ENCODE measurements at regions not wholly inside any gene's neighbourhood (a gene's known extent, or its start where the extent isn't known, plus 50 kb on each side); places are given as distances from the start of the nearest gene placed in this dataset.

DNA sequence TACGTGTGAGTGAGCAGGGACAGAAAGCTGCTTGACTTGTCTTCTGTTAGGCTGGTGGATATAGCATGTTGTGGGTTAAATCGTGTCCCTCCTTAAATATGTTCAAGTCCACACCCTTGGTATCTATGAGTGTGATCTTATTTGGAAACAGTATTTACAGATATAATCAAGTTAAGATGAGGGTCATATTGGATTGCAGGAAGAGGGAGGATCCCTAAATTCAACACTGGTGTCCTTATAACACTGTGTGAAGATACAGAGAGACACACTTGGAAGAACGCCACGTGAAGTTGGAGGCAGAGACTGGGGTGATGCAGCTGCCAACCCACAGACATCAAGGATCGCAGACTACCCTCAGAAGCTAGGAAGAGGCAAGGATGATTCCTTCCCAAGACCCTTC lies 275.2 kb upstream of the SSTR1 start:
- no peak for TF ChIP-seq POLR2A (IDR thresholded peaks at IDR 0.05; ENCODE audit: low read depth, low read length)
- TF ChIP-seq POLR2AphosphoS5 (IDR thresholded peaks at IDR 0.05; ENCODE audit: low read depth, low read length) = no peak
- TF ChIP-seq TAF1 (IDR thresholded peaks at IDR 0.05; ENCODE audit: borderline replicate concordance, low read depth, low read length) = no peak
